ENCODE measurements at regions not wholly inside any gene's neighbourhood (a gene's known extent, or its start where the extent isn't known, plus 50 kb on each side); places are given as distances from the start of the nearest gene placed in this dataset.

- intact Hi-C loops (cut with DNase I) = no loop called here
- no peak overlapping the region for H3K4me3 ChIP-seq
- DNase-seq (ENCODE audit: extremely low spot score) = no peak
- H3K9me3 ChIP-seq = peaks cover 0 to 4% (median 0%) of the 10 kb centered on the region in 4 donors
- no peaks in the 10 kb centered on the region for H3K27me3 ChIP-seq
- 78% methylated on average over 1 of the region's 1 CpG for WGBS
- no peaks in the 10 kb centered on the region for H3K36me3 ChIP-seq
- H3K27ac ChIP-seq (replicated peaks in 1 of 4) = no peak overlapping the region
- H3K4me1 ChIP-seq = no peaks in the 10 kb centered on the region
- TF ChIP-seq CTCF (IDR thresholded peaks at IDR 0.05) = no peak
- TF ChIP-seq EP300 (IDR thresholded peaks at IDR 0.05) = no peak
- TF ChIP-seq POLR2A (IDR thresholded peaks at IDR 0.05; ENCODE audit: low read depth) = no peak
- TF ChIP-seq POLR2AphosphoS5 (IDR thresholded peaks at IDR 0.05) = no peak
These were observed 1993.8 kb downstream of the ARAP2 start for GRCh38 chr4:34250562-34250961.

- intact Hi-C loops (cut with DNase I) = no loop called here
- TF ChIP-seq EP300 (IDR thresholded peaks at IDR 0.05) (no peak), POLR2AphosphoS5 (IDR thresholded peaks at IDR 0.05) (no peak), CTCF (IDR thresholded peaks at IDR 0.05) (no peak)
These were observed 1991.1 kb downstream of the ARAP2 start for GRCh38 chr4:34253239-34253638.

GRCh38 chr4:34258176-34258575, 1986.1 kb downstream of the ARAP2 start:
- H3K9me3 ChIP-seq = no peaks in the 10 kb centered on the region
- TF ChIP-seq EP300 (IDR thresholded peaks at IDR 0.05) (no peak), CTCF (IDR thresholded peaks at IDR 0.05) (no peak), POLR2AphosphoS5 (IDR thresholded peaks at IDR 0.05) (no peak), POLR2A (IDR thresholded peaks at IDR 0.05; ENCODE audit: low read depth) (no peak)
- no peak overlapping the region for H3K4me3 ChIP-seq
- WGBS = 64% methylated on average over 2 of the region's 2 CpGs
- H3K27me3 ChIP-seq = no peaks in the 10 kb centered on the region
- intact Hi-C loops (cut with DNase I) = no loop called here
- no peaks in the 10 kb centered on the region for H3K4me1 ChIP-seq
- no peak for DNase-seq (ENCODE audit: extremely low spot score)
- H3K36me3 ChIP-seq = no peaks in the 10 kb centered on the region
- H3K27ac ChIP-seq (replicated peaks in 1 of 4) = no peak overlapping the region

More at GRCh38 chr4:34253239-34253638, 1991.1 kb downstream of the ARAP2 start:
- H3K4me1 ChIP-seq = no peaks in the 10 kb centered on the region
- H3K9me3 ChIP-seq = no peaks in the 10 kb centered on the region
- no peak for DNase-seq (ENCODE audit: extremely low spot score)
- H3K36me3 ChIP-seq = no peaks in the 10 kb centered on the region
- H3K4me3 ChIP-seq = no peak overlapping the region
- H3K27me3 ChIP-seq = no peaks in the 10 kb centered on the region
- H3K27ac ChIP-seq (replicated peaks in 1 of 4) = no peak overlapping the region

- no peak for DNase-seq (ENCODE audit: extremely low spot score)
- no peak for TF ChIP-seq EP300 (IDR thresholded peaks at IDR 0.05)
- no peak for TF ChIP-seq CTCF (IDR thresholded peaks at IDR 0.05)
- TF ChIP-seq POLR2A (IDR thresholded peaks at IDR 0.05; ENCODE audit: low read depth) = no peak
- TF ChIP-seq POLR2AphosphoS5 (IDR thresholded peaks at IDR 0.05) = no peak
- H3K4me1 ChIP-seq = no peaks in the 10 kb centered on the region
- WGBS = 78% methylated on average over 2 of the region's 2 CpGs
- no peaks in the 10 kb centered on the region for H3K9me3 ChIP-seq
- no peak overlapping the region for H3K4me3 ChIP-seq
- intact Hi-C loops (cut with DNase I) = no loop called here
- H3K27ac ChIP-seq (replicated peaks in 1 of 4) = no peak overlapping the region
- no peaks in the 10 kb centered on the region for H3K36me3 ChIP-seq
- no peaks in the 10 kb centered on the region for H3K27me3 ChIP-seq
These were observed 1982.5 kb downstream of the ARAP2 start for GRCh38 chr4:34261799-34262314.

GRCh38 chr4:34269613-34270012, 1974.7 kb downstream of the ARAP2 start:
- Histone ChIP-seq H3K4me1 (no peaks in the 10 kb centered on the region), H3K9me3 (no peaks in the 10 kb centered on the region), H3K4me3 (no peak overlapping the region), H3K27me3 (no peaks in the 10 kb centered on the region), H3K36me3 (no peaks in the 10 kb centered on the region), H3K27ac (replicated peaks in 1 of 4) (no peak overlapping the region)
- WGBS = 76% methylated on average over 1 of the region's 1 CpG
- no peak for DNase-seq (ENCODE audit: extremely low spot score)
- TF ChIP-seq POLR2A (IDR thresholded peaks at IDR 0.05; ENCODE audit: low read depth) (no peak), CTCF (IDR thresholded peaks at IDR 0.05) (no peak), EP300 (IDR thresholded peaks at IDR 0.05) (no peak), POLR2AphosphoS5 (IDR thresholded peaks at IDR 0.05) (no peak)
- intact Hi-C loops (cut with DNase I) = no loop called here
